GM19395 (cell line): ENCODE measurements at regions not wholly inside any gene's neighbourhood (a gene's known extent, or its start where the extent isn't known, plus 50 kb on each side); places are given as distances from the start of the nearest gene placed in this dataset.
"Not testable (repeated sequence)": the region's sequence is repeated elsewhere in the genome, so short reads cannot be mapped to it uniquely, and the experiment has no call there.

Experiments
- ATAC-seq: cut with Tn5 transposase; IDR thresholded peaks from one replicate; pipeline ENCODE4 v1.9.1; 2021; ENCODE audit warnings: mild to moderate bottlenecking, moderate library complexity; ENCODE audit not compliant: unreplicated experiment

- no peak for ATAC-seq
Measured at GRCh38 chr10:107984581-107984980, 820.1 kb upstream of the SORCS1 start.

- ATAC-seq = no peak
Measured at GRCh38 chr10:107984149-107984548, 819.6 kb upstream of the SORCS1 start.

- ATAC-seq = no peak
Measured at GRCh38 chr10:107978455-107978854, 813.9 kb upstream of the SORCS1 start.

GRCh38 chr10:107971973-107972372, 807.5 kb upstream of the SORCS1 start:
- no peak for ATAC-seq

- ATAC-seq = no peak
Measured at GRCh38 chr10:107971411-107971810, 806.9 kb upstream of the SORCS1 start.

- ATAC-seq = no peak
Measured at GRCh38 chr10:107970512-107970911, 806.0 kb upstream of the SORCS1 start.

- ATAC-seq = no peak
Measured at GRCh38 chr10:107969936-107970335, 805.4 kb upstream of the SORCS1 start.

- ATAC-seq = no peak
Measured at GRCh38 chr10:107966826-107967225, 802.3 kb upstream of the SORCS1 start.

- no peak for ATAC-seq
Measured at GRCh38 chr10:107952649-107953556, 788.4 kb upstream of the SORCS1 start.

- ATAC-seq = not testable (repeated sequence)
Measured at GRCh38 chr10:107950411-107951062, 786.0 kb upstream of the SORCS1 start.

GRCh38 chr10:107942826-107943225, 778.3 kb upstream of the SORCS1 start:
- no peak for ATAC-seq

- no peak for ATAC-seq
Measured at GRCh38 chr10:107933076-107933475, 768.6 kb upstream of the SORCS1 start.

GRCh38 chr10:107931808-107932207, 767.3 kb upstream of the SORCS1 start:
- ATAC-seq = no peak

- ATAC-seq = no peak
Measured at GRCh38 chr10:107930037-107930436, 765.5 kb upstream of the SORCS1 start.

GRCh38 chr10:107924458-107924857, 760.0 kb upstream of the SORCS1 start:
- no peak for ATAC-seq

- no peak for ATAC-seq
Measured at GRCh38 chr10:107919626-107920235, 755.2 kb upstream of the SORCS1 start.

- ATAC-seq = no peak
Measured at GRCh38 chr10:107918171-107918570, 753.7 kb upstream of the SORCS1 start.

- ATAC-seq = no peak
Measured at GRCh38 chr10:107915215-107915610, 750.7 kb upstream of the SORCS1 start.

- no peak for ATAC-seq
Measured at GRCh38 chr10:107914450-107915214, 750.1 kb upstream of the SORCS1 start.

GRCh38 chr10:107913317-107914294, 749.1 kb upstream of the SORCS1 start:
- no peak for ATAC-seq
